ENCODE measurements at regions not wholly inside any gene's neighbourhood (a gene's known extent, or its start where the extent isn't known, plus 50 kb on each side); places are given as distances from the start of the nearest gene placed in this dataset.

DNA sequence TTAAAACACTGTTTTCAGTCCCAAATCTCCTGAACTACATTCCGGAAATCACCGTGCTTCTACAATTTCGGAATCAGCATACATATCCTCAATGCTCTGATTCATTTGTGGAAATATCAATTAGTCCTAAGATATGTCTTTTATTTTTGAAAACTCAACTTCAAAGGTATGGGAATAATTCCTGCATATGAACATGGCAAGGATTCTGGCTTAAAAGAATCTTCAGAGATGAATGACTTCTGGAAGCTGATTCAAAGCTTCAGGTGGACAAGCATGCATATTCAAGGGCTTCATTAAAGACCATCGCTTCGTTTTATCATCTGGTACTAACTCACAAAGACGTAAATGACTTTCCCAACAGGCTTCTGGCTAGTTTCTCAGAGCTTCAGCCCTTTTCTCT is 246.0 kb upstream of the LRRN1 start:
- 93 to 96% methylated on average over 6 of the region's 6 CpGs for WGBS, 2 donors

DNA sequence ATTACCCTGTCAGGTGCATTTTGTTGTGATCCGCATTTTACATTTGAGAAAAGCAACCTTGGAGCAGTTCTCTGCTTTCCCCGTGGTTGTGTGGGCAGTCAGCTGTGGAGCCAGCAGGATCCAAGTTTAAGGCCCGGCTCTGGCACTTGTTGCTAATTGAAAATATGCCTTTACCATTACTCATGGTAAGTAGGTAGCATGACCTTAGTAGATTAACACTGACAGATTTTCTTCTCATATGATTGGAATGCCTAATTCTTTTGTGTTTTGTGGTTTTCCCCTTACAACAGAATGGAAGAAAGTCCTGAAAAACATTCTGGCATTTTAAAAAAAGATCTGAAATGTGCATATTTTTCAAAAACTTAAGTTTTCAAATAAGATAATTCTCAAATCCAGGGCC is 246.5 kb upstream of the LRRN1 start:
- TF ChIP-seq, protein P1, sequence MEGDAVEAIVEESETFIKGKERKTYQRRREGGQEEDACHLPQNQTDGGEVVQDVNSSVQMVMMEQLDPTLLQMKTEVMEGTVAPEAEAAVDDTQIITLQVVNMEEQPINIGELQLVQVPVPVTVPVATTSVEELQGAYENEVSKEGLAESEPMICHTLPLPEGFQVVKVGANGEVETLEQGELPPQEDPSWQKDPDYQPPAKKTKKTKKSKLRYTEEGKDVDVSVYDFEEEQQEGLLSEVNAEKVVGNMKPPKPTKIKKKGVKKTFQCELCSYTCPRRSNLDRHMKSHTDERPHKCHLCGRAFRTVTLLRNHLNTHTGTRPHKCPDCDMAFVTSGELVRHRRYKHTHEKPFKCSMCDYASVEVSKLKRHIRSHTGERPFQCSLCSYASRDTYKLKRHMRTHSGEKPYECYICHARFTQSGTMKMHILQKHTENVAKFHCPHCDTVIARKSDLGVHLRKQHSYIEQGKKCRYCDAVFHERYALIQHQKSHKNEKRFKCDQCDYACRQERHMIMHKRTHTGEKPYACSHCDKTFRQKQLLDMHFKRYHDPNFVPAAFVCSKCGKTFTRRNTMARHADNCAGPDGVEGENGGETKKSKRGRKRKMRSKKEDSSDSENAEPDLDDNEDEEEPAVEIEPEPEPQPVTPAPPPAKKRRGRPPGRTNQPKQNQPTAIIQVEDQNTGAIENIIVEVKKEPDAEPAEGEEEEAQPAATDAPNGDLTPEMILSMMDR (IDR thresholded peaks at IDR 0.05; ENCODE audit: control extremely low read depth, extremely low read depth): no peak
- no peaks in the 10 kb centered on the region for H3K36me3 ChIP-seq (ENCODE audit: control insufficient read depth in 4 of 4, insufficient read depth in 4 of 4, low read length in 4 of 4)
- H3K4me3 ChIP-seq: no peak overlapping the region
- 81 to 87% methylated on average over 3 of the region's 3 CpGs for WGBS, 2 donors
- no peaks in the 10 kb centered on the region for H3K27me3 ChIP-seq (ENCODE audit: control insufficient read depth in 3 of 3, insufficient read depth in 3 of 3, low read length in 2 of 3)
- H3K9ac ChIP-seq (ENCODE audit: insufficient read depth in 1 of 2, low read length in 2 of 2): no peak overlapping the region
- H3K4me1 ChIP-seq (ENCODE audit: control insufficient read depth in 5 of 5, insufficient read depth in 5 of 5, low read length in 5 of 5): peaks cover 0 to 15% (median 0%) of the 10 kb centered on the region in 5 donors
- no peak for DNase-seq
- peaks cover 0 to 6% (median 3%) of the 10 kb centered on the region in 4 donors for H3K9me3 ChIP-seq (ENCODE audit: control insufficient read depth in 4 of 4, insufficient read depth in 3 of 4, low read length in 3 of 4)
- ATAC-seq (ENCODE audit: insufficient read depth, low FRiP score): no peak
- no peak overlapping the region for H3K27ac ChIP-seq (ENCODE audit: low read depth in 1 of 2, low read length in 1 of 2)

More for the DNA sequence above, 246.0 kb upstream of the LRRN1 start:
- Histone ChIP-seq H3K9ac (ENCODE audit: insufficient read depth in 1 of 2, low read length in 2 of 2) (no peak overlapping the region), H3K36me3 (ENCODE audit: control insufficient read depth in 4 of 4, insufficient read depth in 4 of 4, low read length in 4 of 4) (no peaks in the 10 kb centered on the region), H3K9me3 (ENCODE audit: control insufficient read depth in 4 of 4, insufficient read depth in 3 of 4, low read length in 3 of 4) (peaks cover 0 to 6% (median 3%) of the 10 kb centered on the region in 4 donors), H3K27ac (ENCODE audit: low read depth in 1 of 2, low read length in 1 of 2) (no peak overlapping the region), H3K4me1 (ENCODE audit: control insufficient read depth in 5 of 5, insufficient read depth in 5 of 5, low read length in 5 of 5) (peaks cover 0 to 15% (median 0%) of the 10 kb centered on the region in 5 donors), H3K27me3 (ENCODE audit: control insufficient read depth in 3 of 3, insufficient read depth in 3 of 3, low read length in 2 of 3) (no peaks in the 10 kb centered on the region), H3K4me3 (no peak overlapping the region)
- TF ChIP-seq, protein P1 (IDR thresholded peaks at IDR 0.05; ENCODE audit: control extremely low read depth, extremely low read depth): no peak
- ATAC-seq (ENCODE audit: insufficient read depth, low FRiP score): no peak
- DNase-seq: no peak

DNA sequence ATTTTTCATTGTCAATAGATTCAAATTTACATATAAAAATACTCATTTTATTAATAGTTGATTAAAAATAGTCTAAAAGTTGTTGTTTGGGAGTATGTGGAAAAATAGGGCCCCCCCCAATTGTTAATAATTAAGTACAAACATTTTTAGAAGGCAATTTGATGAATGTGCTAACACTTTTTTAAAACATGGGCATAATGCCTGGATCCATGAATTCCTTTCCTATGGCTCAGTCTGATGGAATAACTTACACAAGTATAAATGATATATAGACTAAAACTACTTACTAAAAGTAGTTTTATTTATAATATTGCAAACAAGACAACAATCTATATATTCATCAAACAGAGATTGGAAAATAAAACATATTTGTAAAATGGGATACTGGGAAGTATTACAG is 247.2 kb upstream of the LRRN1 start:
- Histone ChIP-seq H3K27me3 (ENCODE audit: control insufficient read depth in 3 of 3, insufficient read depth in 3 of 3, low read length in 2 of 3) (no peaks in the 10 kb centered on the region), H3K27ac (ENCODE audit: low read depth in 1 of 2, low read length in 1 of 2) (no peak overlapping the region), H3K9ac (ENCODE audit: insufficient read depth in 1 of 2, low read length in 2 of 2) (no peak overlapping the region), H3K36me3 (ENCODE audit: control insufficient read depth in 4 of 4, insufficient read depth in 4 of 4, low read length in 4 of 4) (no peaks in the 10 kb centered on the region), H3K4me1 (ENCODE audit: control insufficient read depth in 5 of 5, insufficient read depth in 5 of 5, low read length in 5 of 5) (peaks cover 0 to 15% (median 0%) of the 10 kb centered on the region in 5 donors), H3K4me3 (no peak overlapping the region), H3K9me3 (ENCODE audit: control insufficient read depth in 4 of 4, insufficient read depth in 3 of 4, low read length in 3 of 4) (peaks cover 0 to 6% (median 3%) of the 10 kb centered on the region in 4 donors)
- ATAC-seq (ENCODE audit: insufficient read depth, low FRiP score) (no peak), DNase-seq (peak in 1 of 3 donors; percentile 10)
- TF ChIP-seq, protein P1 (IDR thresholded peaks at IDR 0.05; ENCODE audit: control extremely low read depth, extremely low read depth): no peak

GRCh38 chr3:3545360-3545759 is 253.9 kb upstream of the LRRN1 start:
- no peak overlapping the region for H3K27ac ChIP-seq (ENCODE audit: low read depth in 1 of 2, low read length in 1 of 2)
- ATAC-seq (ENCODE audit: insufficient read depth, low FRiP score) (no peak), DNase-seq (no peak)
- H3K9me3 ChIP-seq (ENCODE audit: control insufficient read depth in 4 of 4, insufficient read depth in 3 of 4, low read length in 3 of 4): peaks cover 0 to 2% (median under 1%) of the 10 kb centered on the region in 4 donors
- no peak overlapping the region for H3K9ac ChIP-seq (ENCODE audit: insufficient read depth in 1 of 2, low read length in 2 of 2)
- TF ChIP-seq, protein P1 (IDR thresholded peaks at IDR 0.05; ENCODE audit: control extremely low read depth, extremely low read depth): no peak
- no peaks in the 10 kb centered on the region for H3K36me3 ChIP-seq (ENCODE audit: control insufficient read depth in 4 of 4, insufficient read depth in 4 of 4, low read length in 4 of 4)
- 83 to 92% methylated on average over 2 of the region's 2 CpGs for WGBS, 2 donors
- no peaks in the 10 kb centered on the region for H3K4me1 ChIP-seq (ENCODE audit: control insufficient read depth in 5 of 5, insufficient read depth in 5 of 5, low read length in 5 of 5)
- H3K27me3 ChIP-seq (ENCODE audit: control insufficient read depth in 3 of 3, insufficient read depth in 3 of 3, low read length in 2 of 3): no peaks in the 10 kb centered on the region
- H3K4me3 ChIP-seq: no peak overlapping the region

Measured in lung (tissue), 11 donors.